AG09309 (cell line): ENCODE measurements at regions not wholly inside any gene's neighbourhood (a gene's known extent, or its start where the extent isn't known, plus 50 kb on each side); places are given as distances from the start of the nearest gene placed in this dataset.

Source experiments
- DNase-seq: peaks from one replicate; pipeline ENCODE4 v3.0.0-alpha.2; 2010; ENCODE audit warnings: low read depth
- H3K4me3 ChIP-seq: 2 replicates; pipeline ENCODE4 v1.5.1; 2011; ENCODE audit warnings: mild to moderate bottlenecking, low read depth, low read length, moderate library complexity; ENCODE audit not compliant: control insufficient read depth
- TF ChIP-seq, protein P1 (sequence below): IDR thresholded peaks from 2 replicates; pipeline ENCODE4 v1.5.1; 2011; ENCODE audit warnings: mild to moderate bottlenecking, low read depth, low read length, inconsistent platforms; ENCODE audit not compliant: insufficient read depth, control insufficient read depth; ENCODE audit errors: missing control alignments

DNA sequence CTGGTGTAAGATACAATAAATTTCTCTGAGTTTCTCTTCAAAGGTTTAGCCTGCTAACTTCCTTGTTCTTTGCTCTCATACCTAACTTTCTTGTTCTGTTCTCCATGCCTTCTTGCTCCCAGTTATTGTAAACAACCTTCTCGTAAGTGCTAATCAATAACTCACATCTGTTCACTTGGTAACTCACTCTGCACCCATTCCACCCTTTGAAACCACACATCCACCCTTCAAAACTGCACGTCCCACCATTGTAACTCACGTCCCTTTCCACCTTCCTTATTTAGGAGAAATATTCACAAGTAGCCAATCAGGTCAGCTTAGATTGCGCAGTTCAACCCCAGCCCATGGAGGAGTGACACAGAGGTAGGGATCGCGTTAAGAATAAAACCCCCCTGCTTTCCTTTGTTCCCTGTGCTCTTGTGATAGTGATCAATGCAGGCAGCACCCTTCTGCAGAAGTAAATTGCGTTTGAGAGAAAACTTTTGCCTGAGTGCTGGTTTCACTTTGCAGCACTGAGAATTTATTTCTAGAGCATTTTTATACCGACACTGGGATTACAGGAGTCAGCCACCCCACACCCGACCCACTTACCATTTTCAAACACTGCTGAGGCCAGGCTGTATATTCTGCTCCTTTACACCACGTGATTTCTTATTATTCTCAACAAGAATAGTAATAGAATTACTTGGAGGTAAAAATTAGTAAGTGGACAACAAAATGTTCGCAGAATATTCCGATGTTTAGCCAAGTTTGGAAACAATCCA is 789.2 kb upstream of the RGS18 start:
- TF ChIP-seq, protein P1, sequence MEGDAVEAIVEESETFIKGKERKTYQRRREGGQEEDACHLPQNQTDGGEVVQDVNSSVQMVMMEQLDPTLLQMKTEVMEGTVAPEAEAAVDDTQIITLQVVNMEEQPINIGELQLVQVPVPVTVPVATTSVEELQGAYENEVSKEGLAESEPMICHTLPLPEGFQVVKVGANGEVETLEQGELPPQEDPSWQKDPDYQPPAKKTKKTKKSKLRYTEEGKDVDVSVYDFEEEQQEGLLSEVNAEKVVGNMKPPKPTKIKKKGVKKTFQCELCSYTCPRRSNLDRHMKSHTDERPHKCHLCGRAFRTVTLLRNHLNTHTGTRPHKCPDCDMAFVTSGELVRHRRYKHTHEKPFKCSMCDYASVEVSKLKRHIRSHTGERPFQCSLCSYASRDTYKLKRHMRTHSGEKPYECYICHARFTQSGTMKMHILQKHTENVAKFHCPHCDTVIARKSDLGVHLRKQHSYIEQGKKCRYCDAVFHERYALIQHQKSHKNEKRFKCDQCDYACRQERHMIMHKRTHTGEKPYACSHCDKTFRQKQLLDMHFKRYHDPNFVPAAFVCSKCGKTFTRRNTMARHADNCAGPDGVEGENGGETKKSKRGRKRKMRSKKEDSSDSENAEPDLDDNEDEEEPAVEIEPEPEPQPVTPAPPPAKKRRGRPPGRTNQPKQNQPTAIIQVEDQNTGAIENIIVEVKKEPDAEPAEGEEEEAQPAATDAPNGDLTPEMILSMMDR = no peak
- no peak for DNase-seq
- no peak overlapping the region for H3K4me3 ChIP-seq

DNA sequence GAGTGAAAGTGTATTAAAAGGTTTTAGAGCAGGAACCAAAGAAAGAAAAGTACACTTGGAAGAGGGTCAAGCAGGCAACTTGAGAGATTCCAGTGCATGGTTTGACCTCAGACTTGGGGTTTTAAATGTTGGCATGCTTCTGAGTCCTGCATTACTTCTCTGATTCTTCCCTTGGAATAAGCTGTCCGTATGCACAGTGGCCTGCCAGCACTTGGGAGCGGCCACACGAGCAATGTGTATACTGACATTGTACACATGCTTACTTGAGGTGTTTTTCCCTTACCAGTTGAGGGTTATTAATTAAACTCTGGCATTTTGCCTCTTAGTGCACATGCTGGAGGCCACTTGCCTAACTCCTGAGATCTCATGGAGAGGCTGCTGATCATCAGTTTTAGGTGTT is 786.6 kb upstream of the RGS18 start:
- no peak for DNase-seq
- TF ChIP-seq, protein P1 = no peak

DNA sequence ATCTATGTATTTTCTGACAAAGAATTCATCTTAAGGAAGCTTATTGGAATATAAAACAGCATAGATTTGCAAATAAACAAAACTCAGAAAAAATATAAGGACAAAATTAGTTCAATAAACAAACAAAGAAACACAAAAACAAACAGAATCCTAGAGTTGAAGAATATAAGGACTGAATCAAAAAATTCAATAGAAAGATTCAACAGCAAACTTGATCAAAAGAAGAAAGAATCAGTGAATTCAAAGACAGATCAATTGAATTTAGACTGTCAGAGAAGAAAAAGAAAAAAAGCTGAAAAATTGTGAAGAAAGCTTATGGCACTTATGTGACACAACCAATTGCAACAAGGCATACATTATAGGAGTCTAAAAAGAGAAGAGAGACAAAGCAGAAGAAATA is 770.0 kb upstream of the RGS18 start:
- DNase-seq = no peak
- TF ChIP-seq, protein P1 = no peak
- H3K4me3 ChIP-seq = no peak overlapping the region

More for the DNA sequence above, 786.6 kb upstream of the RGS18 start:
- H3K4me3 ChIP-seq = no peak overlapping the region

DNA sequence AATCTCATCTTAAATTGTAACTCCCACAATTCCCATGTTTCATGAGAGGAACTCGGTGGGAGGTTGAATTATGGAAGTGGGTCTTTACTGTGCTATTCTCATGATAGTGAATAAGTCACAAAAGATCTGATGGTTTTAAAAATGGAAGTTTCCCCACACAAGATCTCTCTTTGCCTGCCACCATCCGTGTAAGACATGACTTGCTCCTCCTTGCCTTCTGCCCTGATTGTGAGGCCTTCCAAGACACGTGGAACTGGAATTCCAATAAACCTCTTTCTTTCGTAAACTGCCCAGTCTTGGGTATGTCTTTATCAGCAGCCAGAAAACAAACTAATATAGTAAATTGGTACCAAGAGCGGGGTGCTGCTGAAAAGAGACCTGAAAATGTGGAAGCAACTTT is 761.6 kb upstream of the RGS18 start:
- no peak for DNase-seq
- TF ChIP-seq, protein P1 = no peak

DNA sequence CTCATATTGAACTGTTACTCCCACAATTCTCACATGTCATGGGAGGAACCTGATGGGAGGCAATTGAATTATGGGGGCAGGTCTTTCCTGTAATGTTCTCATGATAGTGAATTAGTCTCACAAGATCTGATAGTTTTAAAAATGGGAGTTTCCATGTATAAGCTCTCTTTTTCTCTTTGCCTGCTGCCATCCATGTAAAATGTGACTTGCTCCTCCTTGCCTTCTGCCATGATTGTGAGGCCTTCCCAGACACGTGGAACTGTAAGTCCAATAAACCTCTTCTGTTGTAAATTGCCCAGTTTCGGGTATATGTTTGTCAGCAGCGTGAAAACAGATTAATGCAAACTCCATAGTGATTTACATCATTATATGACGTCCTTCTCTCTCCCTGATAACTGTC is 759.7 kb upstream of the RGS18 start:
- H3K4me3 ChIP-seq = no peak overlapping the region
- TF ChIP-seq, protein P1 = no peak
- no peak for DNase-seq

More for the DNA sequence above, 761.6 kb upstream of the RGS18 start:
- H3K4me3 ChIP-seq = no peak overlapping the region

DNA sequence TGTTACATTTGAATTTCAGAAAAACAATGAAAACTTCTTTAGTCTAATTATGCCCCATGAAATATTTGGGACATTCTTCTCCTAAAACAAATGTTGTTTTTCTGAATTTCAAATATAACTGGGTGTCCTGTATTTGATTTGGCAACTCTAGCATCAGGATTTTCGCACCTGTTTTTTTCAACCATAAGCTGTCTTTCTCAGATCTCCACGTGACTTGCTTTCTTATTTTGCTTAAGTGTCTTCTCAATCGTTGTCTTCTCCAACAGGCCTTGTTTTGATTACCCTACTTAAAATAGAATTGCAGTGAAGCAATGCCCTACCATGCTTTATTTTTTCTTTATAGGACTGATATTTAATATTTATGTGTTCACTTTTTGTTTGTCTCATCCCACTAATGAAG is 752.8 kb upstream of the RGS18 start:
- DNase-seq = no peak
- TF ChIP-seq, protein P1 = no peak
- no peak overlapping the region for H3K4me3 ChIP-seq
